B cell (primary cell): ENCODE measurements at regions not wholly inside any gene's neighbourhood (a gene's known extent, or its start where the extent isn't known, plus 50 kb on each side); places are given as distances from the start of the nearest gene placed in this dataset.

ENCODE experiments used
- CTCF ChIP-seq: fragments of 200-600 bp; IDR thresholded peaks from one replicate; pipeline ENCODE4 v1.8.0; 2022; ENCODE audit warnings: antibody characterized with exemption, mild to moderate bottlenecking
- EZH2 ChIP-seq: IDR thresholded peaks from 2 replicates; pipeline ENCODE4 v1.6.1; 2012; ENCODE audit warnings: borderline replicate concordance, low read depth, mild to moderate bottlenecking, moderate library complexity, low read length; ENCODE audit not compliant: insufficient read depth, poor library complexity, severe bottlenecking

DNA sequence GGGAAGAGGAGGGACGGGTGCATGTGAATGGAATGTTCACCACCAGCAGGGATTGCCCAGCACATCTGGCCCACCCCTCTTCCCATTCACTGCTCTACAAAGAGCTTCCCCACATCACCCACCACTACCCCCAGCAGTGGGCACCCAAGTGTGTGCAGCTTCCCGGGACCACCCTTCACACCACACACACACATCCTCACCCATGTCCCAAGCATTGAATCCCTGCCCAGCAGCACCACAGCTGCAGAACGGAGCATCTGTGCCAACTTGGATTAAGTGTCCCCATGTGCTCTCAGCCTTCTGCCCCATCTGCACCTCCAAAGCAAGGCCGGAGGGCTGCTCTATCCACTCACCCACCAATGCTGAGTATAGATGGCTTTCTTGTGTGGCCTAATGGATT is 141.4 kb downstream of the PSMG1 start:
- TF ChIP-seq CTCF (no peak), EZH2 (no peak)
